ENCODE measurements at regions not wholly inside any gene's neighbourhood (a gene's known extent, or its start where the extent isn't known, plus 50 kb on each side); places are given as distances from the start of the nearest gene placed in this dataset.

DNA sequence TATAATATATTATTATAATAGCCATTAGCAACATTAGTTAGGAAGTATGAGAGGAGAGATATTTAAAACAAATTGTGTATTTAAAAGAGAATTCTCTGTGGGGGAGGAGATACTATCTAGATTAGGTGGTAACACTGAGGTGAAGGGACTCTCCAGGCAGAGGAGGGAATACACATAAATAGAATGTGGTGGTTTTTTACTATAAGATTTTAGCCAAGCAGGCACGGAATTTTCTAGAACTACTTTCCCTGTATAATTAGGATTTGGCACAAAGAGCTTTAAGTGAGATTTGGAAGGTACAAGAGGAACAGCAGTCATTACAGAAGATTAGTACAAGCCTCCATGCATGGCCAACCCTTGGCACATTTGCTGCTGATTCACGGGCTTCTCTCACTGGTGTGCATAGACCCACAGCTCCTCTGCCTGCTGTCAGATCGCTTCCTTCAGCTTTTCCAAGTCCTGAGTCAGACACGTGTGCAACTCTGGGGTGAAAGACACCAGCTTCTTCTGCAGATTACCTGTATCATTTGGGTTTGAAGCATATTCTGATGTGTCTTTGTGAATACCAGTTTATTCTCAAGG, 685.5 kb downstream of the KCTD8 start:
- H3K4me3 ChIP-seq (ENCODE audit: low read depth, poor library complexity, severe bottlenecking): no peak overlapping the region
- TF ChIP-seq CTCF (IDR thresholded peaks at IDR 0.05): no peak
- TF ChIP-seq POLR2A (IDR thresholded peaks at IDR 0.05): no peak
- no peak for DNase-seq (ENCODE audit: low spot score in 2 of 2)
- intact Hi-C loops (cut with DNase I; ENCODE audit: low total_unique reads): no loop called here
- WGBS, 2 donors: 41 to 45% methylated on average over 4 of the region's 4 CpGs

- TF ChIP-seq CTCF (IDR thresholded peaks at IDR 0.05): no peak
- no peak for TF ChIP-seq POLR2A (IDR thresholded peaks at IDR 0.05)
- DNase-seq (ENCODE audit: low spot score in 2 of 2): no peak
- H3K4me3 ChIP-seq (ENCODE audit: low read depth, poor library complexity, severe bottlenecking): no peak overlapping the region
- intact Hi-C loops (cut with DNase I; ENCODE audit: low total_unique reads): no loop called here
- 69 to 70% methylated on average over 2 of the region's 2 CpGs for WGBS, 2 donors
Measured at GRCh38 chr4:43765514-43765913, 683.1 kb downstream of the KCTD8 start.

DNA sequence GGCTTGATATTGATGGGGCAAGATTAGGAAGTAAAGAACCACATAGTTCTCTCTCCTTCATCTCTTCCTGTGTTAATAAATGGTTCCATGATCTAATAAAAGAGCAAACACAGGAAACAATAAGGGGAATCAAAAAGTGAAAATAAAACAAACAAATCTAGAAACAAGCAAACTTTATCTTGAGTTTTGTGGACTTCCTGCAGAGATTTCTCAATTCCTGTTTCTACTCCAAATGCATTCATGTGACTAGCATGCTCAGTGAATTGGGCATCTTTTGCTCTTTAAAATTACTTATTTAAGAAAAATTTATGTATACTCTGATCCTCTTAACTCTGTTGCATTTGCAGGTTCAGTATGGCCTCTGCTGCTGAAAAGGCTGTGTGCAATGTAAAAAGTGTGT, 682.0 kb downstream of the KCTD8 start:
- intact Hi-C loops (cut with DNase I; ENCODE audit: low total_unique reads): no loop called here
- no peak for TF ChIP-seq POLR2A (IDR thresholded peaks at IDR 0.05)
- no peak for TF ChIP-seq CTCF (IDR thresholded peaks at IDR 0.05)
- H3K4me3 ChIP-seq (ENCODE audit: low read depth, poor library complexity, severe bottlenecking): no peak overlapping the region

DNA sequence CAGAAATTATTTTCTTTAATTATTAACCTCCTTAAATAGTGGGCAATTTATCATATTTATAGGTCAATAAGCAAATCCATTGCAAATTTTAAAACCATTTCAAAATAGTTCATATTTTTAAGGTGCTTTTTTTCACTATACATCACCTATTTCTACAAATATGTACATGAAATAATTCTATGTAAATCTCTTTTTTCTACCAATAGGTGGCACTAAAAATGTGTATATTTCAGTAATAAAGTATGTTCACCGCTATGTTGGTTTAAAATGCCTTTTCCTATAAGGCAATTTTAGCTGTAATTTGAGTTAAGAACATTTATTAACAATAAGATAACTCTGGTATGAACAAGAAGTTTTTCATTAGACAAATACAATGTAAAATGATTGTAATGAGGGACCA, 672.2 kb downstream of the KCTD8 start:
- no peak overlapping the region for H3K4me3 ChIP-seq (ENCODE audit: low read depth, poor library complexity, severe bottlenecking)
- 46 to 49% methylated on average over 1 of the region's 1 CpG for WGBS, 2 donors
- intact Hi-C loops (cut with DNase I; ENCODE audit: low total_unique reads): no loop called here
- no peak for DNase-seq (ENCODE audit: low spot score in 2 of 2)
- TF ChIP-seq POLR2A (IDR thresholded peaks at IDR 0.05) (no peak), CTCF (IDR thresholded peaks at IDR 0.05) (no peak)

More for the DNA sequence above, 682.0 kb downstream of the KCTD8 start:
- no peak for DNase-seq (ENCODE audit: low spot score in 2 of 2)

DNA sequence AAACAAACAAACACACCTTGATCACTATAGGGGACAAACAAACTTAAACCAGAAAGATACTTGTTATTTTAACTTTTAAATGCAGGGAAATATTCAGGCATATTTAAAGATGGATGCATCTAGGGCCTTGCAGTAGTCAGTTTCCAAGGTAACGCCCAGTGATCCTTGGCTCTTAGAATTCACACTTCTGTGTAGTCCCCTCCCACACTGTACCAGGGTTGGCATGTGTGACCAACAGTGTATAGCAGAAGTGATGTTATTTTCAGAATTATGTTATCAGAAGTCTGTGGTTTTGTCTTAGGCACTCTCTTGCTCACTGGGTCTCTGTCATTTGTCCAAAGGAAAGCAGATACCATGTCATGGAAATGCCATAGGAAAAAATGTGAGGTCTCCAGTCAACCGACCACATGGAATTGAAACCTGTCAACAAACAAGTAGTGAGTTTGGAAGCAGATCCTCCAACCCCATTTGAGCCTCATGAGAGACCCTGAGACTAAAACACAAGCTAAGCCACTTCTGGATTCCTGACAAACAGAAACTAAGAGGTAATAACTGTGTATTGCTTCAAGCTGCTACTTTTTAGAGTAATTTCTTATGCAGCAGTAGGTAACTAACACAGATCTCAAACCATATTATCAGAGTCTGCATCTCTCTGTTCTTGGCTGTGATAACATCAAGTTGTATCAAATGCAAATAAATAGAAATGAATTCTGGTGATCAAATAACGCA, 670.3 kb downstream of the KCTD8 start:
- TF ChIP-seq POLR2A (IDR thresholded peaks at IDR 0.05) (no peak), CTCF (IDR thresholded peaks at IDR 0.05) (no peak)
- intact Hi-C loops (cut with DNase I; ENCODE audit: low total_unique reads): no loop called here
- DNase-seq (ENCODE audit: low spot score in 2 of 2): no peak
- 73% methylated on average over 3 of the region's 3 CpGs for WGBS, 2 donors
- H3K4me3 ChIP-seq (ENCODE audit: low read depth, poor library complexity, severe bottlenecking): no peak overlapping the region

DNA sequence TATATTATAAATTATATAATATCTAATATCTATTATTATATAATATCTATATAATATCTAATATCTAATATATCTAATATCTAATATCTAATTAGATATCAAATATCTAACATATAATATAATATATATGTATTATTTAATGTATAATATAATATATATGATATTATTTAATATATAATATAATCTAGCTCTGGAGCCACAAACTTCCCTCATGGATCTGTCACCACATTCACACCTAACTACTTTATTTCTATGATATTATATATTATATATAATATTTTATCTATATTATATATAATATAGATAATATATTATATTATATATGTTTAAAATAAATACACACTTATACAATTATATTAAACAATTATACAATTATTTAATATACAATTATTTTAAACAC, 667.5 kb downstream of the KCTD8 start:
- H3K4me3 ChIP-seq (ENCODE audit: low read depth, poor library complexity, severe bottlenecking): no peak overlapping the region
- intact Hi-C loops (cut with DNase I; ENCODE audit: low total_unique reads): no loop called here
- TF ChIP-seq CTCF (IDR thresholded peaks at IDR 0.05): no peak
- no peak for TF ChIP-seq POLR2A (IDR thresholded peaks at IDR 0.05)
- DNase-seq (ENCODE audit: low spot score in 2 of 2): no peak
